Stimulated activated CD8-positive, alpha-beta memory T cell treated with anti-CD3 and anti-CD28 coated beads, Interleukin-12 subunit alpha, Interleukin-12 subunit beta, amount 100 ng/mL, for 24 hours (primary cell): ENCODE measurements at regions not wholly inside any gene's neighbourhood (a gene's known extent, or its start where the extent isn't known, plus 50 kb on each side); places are given as distances from the start of the nearest gene placed in this dataset.
"Not testable (repeated sequence)": the region's sequence is repeated elsewhere in the genome, so short reads cannot be mapped to it uniquely, and the experiment has no call there.

ENCODE experiments used
- DNase-seq: peaks from one replicate; pipeline ENCODE4 v3.0.0-alpha.2; 2020; ENCODE audit errors: extremely low read depth

DNA sequence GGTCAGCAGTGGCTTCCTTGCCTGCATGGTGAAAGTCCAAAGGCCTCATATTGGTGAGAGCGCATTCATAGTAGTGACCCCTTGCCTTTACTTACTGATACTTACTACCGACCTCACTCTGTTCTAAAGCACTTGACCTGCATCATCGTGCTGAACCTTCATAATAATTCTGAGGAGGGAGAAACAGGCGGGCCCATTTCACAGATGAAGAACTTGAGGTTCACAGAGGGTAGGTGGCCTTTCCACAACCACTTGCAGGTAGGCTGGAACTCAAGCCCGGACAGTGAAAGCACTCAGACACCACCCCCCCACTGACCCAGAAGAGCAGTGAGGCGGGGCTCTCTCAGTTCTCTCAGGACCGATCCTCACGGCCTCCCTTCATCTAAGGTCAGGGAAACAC is 149.4 kb upstream of the CHST15 start:
- no peak for DNase-seq

DNA sequence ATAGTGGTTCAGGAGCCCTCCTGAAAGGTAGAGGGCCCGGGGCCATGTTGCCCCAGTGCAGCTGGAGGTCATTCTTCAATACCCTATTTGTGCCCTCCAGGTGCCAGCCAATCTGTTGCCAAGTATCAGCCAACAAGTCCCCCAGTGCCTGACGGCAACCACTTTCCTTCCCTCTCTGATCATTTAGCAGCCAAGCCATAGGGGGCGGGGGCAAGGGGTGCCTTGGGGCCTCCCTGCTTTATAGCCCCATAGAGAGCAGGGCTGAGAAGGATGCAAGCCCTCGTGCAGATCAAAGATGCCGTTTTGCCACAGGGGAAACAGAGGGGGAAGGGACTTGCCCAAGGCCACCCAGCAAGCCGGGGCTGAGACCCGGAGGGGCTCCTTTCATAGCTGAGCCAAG is 149.0 kb upstream of the CHST15 start:
- DNase-seq, result no peak

DNA sequence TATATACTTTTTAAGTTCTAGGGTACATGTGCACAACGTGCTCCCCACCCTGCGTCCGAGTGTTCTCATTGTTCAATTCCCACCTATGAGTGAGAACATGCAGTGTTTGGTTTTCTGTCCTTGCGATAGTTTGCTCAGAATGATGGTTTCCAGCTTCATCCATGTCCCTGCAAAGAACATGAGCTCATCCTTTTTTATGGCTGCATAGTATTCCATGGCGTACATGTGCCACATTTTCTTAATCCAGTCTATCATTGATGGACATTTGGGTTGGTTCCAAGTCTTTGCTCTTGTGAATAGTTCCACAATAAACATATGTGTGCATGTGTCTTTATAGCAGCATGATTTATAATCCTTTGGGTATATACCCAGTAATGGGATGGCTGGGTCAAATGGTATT is 148.1 kb upstream of the CHST15 start:
- DNase-seq, result not testable (repeated sequence)

DNA sequence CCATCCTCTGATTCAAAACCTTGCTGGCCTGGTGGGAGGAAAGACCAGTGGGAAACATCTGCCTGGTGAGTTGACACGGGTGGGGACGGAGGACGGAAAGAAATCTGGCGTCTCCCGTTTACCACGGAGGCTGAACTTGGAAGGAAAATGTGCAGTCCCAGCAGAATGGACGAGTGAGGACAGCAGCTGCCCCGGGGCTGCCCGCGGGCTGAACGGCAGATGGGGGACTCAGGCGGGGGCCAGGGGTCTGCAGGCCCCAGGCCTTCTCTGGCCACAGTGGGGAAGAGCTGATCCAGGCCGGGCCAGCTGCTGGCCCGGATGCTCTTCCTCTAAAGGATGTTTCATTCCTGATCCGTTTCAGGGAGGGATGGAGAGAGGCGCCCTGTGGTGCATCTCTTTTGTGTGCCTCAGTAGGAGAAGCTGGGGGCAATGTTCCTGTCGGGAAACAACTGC is 147.5 kb upstream of the CHST15 start:
- DNase-seq, result no peak

DNA sequence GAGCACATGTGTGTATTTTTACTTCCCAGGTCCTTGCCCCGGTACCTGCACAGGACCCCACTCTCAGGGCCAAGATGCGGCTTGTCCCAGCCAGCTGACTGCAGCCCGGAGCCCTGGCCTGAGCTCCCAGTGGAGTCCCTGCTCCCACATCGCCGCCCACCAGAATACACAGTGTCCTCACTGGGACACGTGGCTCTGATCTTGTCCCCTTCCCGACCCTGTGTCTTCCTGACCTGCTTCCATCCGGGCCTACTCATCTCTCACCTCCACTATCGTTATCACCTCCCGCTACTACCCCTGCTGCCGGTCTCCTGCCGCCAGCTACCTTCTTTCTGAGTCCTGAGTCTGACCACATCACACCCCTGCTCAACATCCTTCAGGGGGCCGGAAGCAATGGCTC is 146.3 kb upstream of the CHST15 start:
- no peak for DNase-seq

DNA sequence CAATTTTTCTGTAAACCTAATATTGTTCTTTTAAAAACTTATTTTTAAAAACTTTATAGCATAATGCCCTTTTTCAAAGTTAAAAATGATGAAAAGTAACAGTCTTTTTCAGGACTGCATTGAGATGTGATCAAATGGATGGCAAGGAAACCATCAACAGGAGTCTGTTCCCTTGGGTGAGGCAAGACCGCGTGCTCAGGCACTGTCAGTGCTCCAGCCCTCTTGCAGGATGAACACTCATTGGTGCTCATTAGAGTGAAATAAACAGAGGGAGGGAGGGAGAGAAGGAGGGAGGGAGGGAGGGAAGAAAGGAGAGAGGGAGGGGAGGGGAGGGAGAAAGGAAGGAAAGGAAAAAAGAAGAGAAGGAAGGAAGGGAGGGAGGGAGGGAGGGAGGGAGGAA is 145.7 kb upstream of the CHST15 start:
- no peak for DNase-seq

DNA sequence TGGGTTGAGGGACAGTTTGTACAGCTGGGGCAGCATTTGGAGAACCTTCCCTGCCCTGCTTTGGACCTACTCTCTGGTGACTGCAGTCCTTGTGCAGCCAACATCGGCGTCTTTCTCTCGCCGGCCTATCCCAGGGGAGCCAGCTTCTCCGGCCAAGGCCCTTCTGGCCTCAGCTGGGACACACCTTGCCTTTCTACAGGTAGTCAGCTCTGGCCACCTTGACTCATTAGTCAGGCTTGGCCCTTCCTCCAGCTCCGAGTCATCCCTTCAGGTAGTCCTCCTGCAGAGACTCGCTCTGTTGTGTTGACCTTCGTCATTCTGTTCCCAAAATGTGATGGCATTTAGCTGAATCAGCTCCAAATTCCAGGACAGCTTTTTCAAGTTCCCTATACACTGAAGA is 145.0 kb upstream of the CHST15 start:
- no peak for DNase-seq

DNA sequence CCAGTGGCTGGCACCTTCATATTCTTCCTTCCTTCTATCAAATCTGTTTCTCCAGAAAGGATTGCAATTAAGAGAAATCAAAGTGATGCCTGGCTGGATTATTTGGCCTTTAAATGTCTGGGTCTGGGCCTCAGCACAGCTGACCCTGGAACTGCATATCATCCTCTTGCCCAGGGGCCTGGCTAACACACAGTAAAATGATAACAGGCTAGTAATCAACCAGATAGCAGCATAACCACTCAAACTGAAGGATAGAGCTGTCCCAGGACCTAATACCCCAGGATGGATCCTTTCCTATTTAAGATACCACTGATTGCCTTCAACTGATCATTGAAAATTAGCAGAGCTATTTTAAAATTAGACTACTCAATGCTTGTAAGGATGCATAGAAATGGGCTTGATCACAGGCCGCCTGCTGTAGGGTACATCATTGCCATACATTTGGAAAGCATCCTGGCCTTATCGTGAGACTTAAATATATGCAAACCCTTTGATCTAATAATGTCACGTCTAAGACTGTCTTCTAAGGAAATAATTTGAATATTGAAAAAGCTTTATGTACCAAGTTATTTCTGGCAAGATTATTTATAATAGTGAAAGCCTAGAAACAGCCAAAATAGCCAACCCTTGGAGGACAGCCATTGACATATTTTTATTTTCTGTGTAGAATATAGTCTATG is 144.0 kb upstream of the CHST15 start:
- no peak for DNase-seq

DNA sequence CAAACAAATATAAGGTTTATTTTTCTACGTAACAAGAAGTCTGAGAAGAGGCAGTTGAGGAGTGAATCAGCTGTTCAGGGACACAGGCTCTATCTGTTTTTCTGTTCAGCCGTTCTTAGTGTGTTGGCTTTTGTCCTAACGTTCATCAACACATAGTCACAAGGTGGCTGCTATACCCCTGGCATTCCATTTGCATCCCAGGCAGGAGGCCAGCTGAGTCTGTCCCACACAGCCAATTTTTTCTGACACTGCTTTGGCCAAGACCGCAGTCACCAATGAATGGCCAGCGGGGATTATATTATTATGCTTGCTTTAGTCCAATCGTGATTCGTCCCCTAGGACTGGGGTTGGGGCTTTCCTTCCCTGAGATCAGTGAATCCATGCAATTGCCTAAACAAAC is 143.4 kb upstream of the CHST15 start:
- no peak for DNase-seq

DNA sequence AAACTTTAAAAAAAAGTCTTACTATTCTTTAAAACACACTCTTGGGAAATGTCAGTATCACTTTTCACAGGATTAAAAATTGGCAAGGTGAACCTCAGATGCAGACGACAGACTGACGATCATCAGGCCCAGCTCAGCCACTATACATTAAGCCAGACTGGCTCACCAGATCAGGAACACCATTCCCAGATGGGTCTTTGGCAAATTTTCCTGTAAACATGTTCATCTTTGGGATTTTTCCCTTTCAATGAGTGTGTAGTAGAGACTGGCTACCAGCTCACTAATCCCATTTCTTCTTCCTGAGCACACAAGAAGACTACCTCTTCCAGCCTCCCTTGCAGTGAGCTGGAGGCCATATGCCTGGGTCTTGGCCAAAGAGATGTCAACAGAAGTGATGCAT is 142.7 kb upstream of the CHST15 start:
- no peak for DNase-seq

DNA sequence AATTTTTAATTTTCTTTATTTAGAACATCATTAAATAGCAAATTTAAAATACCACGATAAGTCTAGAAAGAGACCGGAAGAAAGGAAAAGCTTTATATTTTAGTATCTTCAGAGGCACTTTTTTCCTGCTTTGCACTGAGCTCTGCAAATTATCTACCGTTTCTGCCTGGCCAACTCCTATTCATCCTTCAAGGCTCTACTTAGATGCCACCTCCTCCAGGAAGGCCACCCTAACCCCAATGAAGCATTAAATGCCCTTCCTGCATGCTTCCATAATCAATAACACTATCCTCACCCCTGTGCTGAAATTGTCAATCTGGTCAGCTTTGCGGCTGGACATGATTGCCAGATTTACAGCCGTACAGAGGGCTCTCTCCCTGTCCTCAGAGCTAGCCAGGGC is 141.8 kb upstream of the CHST15 start:
- no peak for DNase-seq

DNA sequence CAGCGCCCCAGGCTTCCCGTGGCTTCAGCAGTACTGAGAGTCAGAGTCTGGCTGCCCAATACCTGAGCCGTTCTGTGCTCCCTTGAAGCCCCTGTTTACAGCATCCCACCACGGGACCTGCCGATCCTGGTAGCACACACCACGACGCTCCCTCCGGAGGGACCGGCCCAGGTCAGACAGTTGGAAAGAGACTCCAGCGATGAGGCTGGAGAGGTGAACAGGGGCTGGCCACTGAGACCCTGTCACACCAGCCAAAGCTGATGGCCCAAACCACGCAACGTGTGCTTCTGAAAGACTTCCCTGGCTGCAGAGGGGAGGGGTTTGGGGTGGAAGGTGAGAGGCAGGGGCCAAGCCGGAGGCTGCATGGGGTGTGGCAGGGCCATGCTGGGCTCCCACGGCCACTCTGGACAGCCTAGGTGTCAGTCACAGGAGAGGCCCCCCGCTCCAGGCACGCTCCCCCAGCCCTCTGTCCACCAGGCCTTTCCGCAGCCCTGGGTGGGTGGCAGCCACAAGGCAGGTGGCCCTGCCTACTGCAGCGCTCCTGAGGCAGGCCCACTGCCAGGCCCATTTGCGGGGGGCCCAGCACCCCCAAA is 140.2 kb upstream of the CHST15 start:
- no peak for DNase-seq

DNA sequence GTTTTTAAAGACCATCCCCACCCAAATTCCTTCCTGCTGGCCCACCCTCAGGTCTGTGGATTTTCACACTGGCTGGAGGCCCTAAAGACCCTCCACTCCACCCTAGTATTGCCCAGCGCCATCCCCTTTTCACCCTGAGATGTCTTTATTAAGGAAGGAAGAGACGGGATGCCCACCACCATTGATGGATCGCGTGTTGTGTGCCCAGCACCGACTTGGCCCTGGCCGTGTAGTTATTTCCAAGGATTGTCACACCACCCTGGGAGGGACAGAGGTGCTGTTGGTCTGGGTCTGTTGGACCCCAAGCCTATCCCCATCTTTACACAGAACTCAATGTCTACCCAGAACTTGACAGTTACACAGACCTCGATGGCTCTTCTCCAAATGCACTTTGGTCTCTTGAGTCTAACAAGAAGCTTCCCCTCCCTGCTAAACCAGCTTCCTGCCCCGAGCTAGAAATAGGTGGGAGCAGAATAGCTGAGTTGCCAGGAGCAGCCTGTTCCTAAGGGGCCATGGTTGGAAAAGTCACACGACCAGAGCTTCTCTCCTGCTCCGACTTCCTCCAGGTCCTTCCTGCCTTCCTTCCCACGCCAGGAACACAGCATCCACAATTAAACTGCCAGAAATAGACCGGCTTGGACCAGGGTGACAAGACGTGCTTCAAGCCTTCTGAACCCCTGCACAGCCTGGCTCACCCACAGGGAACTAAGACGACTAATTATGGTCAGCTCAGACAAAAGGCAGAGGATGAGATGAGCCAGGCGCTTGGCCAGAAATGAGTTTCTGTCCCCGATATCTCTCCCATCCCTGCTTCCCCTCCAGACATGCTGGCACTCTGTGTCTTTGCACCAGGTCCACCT is 139.5 kb upstream of the CHST15 start:
- no peak for DNase-seq

DNA sequence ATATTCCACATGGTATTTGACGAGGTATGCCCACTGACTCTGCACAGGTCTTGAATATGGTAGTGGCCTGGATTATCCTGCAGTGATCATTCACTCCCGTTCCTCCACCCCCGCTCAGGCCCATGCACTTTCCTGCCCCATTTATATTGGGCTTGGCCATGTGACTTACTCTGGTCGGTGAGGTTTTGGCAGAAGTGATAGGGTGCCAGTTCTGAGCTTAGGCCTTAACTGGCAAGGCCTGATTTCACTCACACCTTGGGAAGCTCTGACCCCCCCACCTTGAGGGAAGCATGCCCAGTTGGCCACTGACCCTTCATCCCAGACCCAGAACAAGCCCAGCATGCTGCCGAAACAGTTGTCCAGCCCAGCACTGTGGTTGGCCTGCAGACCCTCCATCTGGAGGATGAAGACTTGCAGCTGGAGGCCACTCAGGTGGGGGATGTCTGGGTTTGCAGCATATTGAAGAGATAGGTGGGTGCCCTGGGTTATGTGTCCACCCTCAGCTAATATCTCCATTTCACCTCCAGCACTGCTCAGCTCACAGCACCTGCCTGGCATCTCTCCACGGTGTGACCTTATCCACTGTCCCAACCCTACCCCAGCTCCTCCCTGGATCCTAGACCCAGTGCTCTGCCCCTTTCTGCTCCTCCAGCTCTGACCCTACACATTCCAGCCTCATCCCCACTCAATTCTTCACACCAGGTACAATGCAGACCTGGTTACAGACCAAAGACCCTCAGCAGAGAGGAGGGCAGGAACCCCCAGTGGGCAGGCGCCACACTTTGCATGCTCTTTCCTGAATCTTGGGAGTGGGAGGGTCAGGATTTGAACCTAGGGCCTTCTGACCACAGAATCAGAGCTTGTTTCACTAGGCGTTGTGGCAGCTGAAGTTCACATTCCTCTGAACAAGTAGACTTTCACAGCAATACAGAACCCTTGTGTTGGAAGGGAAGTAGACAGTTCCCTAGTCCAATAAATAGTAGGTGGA is 138.1 kb upstream of the CHST15 start:
- DNase-seq, result peak; percentile 7

DNA sequence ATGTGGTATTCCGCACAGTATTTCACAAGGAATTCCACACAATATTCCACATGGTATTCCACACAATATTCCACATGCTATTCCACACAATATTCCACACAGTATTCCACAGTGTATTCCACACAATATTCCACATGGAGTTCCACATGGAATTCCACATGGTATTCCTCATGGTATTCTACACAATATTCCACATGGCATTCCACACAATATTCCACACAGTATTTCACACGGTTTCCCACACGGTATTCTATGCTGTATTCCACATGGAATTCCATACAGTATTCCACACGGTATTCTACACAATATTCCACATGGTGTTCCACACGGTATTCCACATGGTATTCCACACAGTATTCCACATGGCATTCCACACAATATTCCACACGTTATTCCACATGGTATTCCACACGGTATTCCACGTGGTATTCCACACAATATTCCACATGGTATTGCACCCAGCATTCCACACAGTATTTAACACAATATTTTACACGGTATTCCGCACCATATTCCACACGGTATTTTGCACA is 137.3 kb upstream of the CHST15 start:
- DNase-seq, result no peak

DNA sequence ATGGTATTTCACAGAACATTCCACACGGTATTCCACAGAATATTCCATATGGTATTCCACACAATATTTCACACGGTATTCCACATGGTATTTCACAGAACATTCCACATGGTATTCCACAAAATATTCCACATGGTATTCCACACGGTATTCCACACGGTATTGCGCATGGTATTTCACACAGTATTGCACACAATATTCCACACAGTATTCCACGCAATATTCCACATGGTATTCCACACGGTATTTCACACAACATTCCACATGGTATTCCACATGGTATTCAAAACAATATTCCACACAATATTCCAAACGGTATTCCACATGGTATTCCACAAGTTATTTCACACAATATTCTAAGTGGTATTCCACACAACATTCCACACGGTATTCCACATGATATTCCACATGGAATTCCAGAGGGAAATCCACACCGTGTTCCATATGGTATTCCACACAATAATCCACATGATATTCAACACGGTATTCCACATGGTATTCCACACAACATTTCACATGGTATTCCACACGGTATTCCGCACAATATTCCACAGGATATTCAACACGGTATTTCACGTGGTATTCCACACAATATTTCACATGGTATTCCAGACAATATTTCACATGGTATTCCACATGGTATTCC is 136.7 kb upstream of the CHST15 start:
- DNase-seq, result no peak

DNA sequence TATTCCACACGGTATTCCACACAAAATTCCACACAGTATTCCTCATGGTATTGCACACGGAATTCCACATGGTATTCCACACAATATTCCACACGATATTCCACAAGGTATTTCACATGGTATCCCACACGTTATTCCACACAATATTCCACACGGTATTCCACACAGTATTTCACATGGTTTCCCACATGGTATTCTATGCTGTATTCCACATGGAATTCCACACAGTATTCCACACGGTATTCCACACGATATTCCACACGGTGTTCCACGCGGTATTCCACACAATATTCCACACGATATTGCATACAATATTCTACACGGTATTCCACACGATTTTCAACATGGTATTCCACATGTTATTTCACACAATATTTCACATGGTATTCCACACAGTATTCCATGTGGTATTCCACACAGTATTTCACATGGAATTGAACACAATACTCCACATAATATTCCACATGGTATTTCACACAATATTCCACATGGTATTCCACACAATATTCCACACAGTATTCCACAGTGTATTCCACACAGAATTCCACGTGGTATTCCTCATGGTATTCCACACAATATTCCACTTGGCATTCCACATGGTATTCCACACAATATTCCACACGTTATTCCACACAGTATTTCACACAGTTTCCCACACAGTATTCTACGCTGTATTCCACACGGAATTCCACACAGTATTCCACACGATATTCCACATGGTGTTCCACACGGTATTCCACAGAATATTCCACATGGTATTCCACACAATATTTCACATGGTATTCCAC is 136.0 kb upstream of the CHST15 start:
- no peak for DNase-seq

DNA sequence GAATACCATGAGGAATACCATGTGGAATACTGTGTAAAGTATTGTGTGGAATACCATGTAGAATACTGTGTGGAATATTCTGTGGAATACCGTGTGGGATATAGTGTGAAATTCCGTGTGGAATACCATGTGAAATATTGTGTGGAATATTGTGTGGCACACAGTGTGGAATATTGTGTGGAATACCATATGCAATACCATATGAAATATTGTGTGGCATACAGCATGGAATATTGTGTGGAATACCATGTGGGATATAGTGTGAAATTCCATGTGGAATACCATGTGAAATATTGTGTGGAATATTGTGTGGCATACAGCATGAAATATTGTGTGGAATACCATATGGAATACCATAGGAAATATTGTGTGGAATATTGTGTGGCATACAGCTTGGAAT is 135.1 kb upstream of the CHST15 start:
- no peak for DNase-seq

DNA sequence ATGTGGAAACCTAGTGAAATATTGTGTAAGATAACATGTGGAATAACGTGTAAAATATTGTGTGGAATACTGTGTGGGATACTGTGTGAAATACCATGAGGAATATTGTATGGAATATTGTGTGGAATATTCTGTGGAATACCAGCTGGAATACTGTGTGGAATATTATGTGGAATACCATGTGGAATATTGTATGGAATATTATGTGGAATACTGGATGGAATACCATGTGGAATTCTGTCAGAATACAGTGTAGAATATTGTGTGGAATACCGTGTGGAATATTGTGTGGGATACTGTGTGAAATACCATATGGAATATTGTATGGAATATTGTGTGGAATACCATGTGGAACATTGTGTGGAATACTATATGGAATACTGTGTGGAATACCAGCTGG is 134.6 kb upstream of the CHST15 start:
- no peak for DNase-seq
